Endometrium (tissue), 2 donors: ENCODE measurements at regions not wholly inside any gene's neighbourhood (a gene's known extent, or its start where the extent isn't known, plus 50 kb on each side); places are given as distances from the start of the nearest gene placed in this dataset.

Experiments used
- FAIRE-seq: peaks from 2 replicates; lab custom pipeline; 2012; peaks lifted over from hg19 to GRCh38; lab: Jason Lieb, UNC
- donor health status: control.
- donor health status: control.

GRCh38 chr6:164020142-164020541 is 605.6 kb downstream of the QKI start:
- FAIRE-seq, result no peak

GRCh38 chr6:164018133-164018532 is 603.6 kb downstream of the QKI start:
- no peak for FAIRE-seq

- no peak for FAIRE-seq
These were observed 601.5 kb downstream of the QKI start for GRCh38 chr6:164016056-164016455.

DNA sequence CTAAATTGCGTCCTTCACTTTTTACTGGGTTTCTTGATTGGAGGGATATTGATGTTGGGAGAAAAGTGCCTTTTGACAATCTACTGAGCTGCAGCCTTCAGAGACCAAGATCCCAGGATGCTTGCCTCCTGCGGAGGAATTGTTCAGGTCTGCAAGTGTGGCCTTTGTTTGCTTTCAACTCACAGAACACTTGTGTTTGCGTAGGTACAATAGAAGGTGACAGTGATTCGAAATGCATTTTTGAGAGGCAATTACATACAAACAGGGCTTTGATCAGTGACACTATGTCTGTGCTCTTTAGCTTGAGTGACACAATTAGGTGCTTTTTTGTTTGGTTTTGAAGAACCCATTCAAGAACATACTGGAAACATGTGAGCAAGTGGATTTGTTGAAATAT is 600.6 kb downstream of the QKI start:
- FAIRE-seq, result no peak

GRCh38 chr6:164014346-164015087 is 600.0 kb downstream of the QKI start:
- no peak for FAIRE-seq

- FAIRE-seq, result no peak
These were observed 599.1 kb downstream of the QKI start for GRCh38 chr6:164013480-164014208.

GRCh38 chr6:164011321-164011720 is 596.8 kb downstream of the QKI start:
- FAIRE-seq, result no peak

- FAIRE-seq, result no peak
These were observed 596.1 kb downstream of the QKI start for GRCh38 chr6:164010441-164011103.

DNA sequence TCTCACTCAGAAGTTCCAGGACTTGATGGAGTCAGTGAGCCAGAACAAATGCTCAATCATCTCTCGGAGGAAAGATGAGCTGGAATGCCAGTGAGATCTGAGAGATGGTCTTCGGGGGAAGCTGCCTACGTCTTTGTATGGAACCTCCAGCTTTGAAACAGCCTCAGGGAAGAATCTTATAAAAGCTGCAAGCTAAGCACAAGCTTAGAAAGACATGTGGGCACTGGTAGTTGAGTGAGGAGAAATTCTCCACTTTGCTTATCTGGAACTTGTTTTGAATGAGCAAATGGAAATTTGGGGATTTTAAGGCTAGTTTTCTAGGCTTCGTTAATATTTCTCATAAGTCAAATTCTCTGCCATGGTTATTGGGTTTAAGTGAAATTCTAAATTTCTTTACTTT is 594.4 kb downstream of the QKI start:
- no peak for FAIRE-seq

GRCh38 chr6:164007881-164008280 is 593.4 kb downstream of the QKI start:
- FAIRE-seq, result no peak

GRCh38 chr6:164006459-164006858 is 591.9 kb downstream of the QKI start:
- no peak for FAIRE-seq

DNA sequence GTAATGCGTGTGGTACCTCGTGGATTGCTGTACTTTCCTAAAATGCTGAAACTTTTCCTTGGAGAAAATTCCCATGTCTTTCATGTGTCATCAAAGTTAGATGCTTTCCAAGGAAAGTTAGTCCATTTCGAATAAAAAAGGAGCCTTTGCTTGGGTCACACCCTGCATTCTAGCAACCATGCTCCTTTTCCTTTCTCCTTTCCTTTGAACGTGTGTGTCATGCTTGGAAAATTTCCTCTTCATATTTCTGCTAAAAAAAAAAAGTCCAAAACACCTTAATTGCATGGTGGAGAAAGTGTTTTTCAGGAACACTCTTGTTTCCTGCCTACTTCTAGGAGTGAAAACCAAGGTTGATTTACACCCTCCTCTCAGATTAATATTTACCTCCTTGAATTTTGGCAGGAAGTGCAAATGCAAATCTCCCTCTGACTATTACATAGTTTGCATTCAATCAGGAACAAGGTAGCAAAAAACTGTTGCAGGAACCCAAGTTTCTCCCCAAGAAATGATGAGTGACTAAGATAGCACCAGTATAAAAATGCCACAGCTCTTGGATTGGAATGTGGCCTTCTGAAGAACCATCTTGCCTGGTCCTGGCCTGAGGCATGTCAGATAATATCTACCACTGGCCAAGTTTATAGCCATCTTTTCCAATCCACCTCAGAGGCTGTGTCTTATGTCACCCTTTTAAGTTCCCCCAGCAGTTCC is 590.6 kb downstream of the QKI start:
- FAIRE-seq, result no peak

DNA sequence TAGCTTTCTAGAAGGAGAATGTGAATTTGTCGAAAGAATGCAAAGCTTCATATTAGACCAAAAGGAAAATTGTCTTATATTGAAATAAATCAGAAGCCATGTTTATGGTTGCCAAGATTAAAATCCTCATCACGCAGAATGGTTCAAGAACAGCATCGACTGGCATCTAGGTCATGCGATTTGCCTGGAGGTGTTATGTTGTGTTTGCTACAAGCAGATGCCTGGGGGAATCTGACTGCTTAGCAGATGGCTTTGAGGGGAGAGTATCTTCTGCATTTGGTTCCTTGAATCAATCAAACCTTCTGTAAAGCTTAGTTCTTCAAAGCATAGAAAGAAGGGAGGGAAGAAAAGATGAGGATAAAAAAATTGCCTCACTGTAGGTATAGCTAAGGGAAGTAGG is 585.8 kb downstream of the QKI start:
- no peak for FAIRE-seq

DNA sequence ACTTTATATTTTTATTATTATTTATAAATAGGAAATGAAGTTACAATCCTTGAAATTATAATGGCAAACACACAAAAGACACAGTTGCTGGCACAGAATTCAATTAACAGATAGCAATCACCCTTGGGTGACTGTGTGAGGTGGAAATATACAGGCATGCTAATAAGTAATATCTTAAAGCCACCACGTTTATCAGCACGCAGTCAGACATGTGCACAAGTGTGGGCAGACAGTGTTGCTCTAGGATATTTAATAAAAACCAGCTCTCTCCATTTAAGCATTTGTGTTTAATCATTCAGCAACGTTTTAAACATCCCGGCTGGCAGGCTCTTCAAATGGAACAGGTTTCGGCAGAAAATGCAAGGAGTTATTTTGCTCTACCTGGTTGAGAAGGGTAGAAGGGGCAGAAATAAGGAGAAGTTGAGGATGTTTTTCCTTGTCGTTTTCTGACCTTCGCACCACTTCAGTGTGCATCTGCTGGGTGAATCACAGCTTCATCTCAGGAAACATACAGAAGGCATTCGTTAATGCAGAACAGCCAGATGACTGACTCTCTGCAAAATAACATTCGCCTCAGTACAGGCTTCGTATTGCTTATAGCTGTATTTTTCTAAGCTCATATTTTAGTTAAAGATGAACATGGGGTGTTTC is 585.1 kb downstream of the QKI start:
- FAIRE-seq, result no peak

GRCh38 chr6:163998496-163998895 is 584.0 kb downstream of the QKI start:
- no peak for FAIRE-seq

DNA sequence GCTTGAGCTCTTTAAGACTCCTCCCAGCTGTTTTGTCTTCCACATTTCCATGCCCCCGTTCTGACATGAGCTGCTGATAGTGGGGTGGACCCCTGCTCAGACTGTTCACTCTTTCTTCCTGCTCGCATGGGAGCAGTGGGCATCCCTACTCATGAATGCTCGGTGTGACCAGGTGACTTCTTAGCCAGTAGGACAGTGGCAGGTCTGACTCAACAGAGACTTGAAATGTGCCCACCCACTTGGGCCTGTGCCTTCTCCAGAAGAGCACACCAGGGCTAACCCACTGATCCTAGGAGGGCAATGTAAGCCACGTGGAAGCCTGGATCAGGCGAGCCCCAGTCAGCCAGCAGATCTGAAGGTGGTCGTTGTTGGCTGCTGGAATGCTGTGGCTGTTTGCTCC is 582.0 kb downstream of the QKI start:
- FAIRE-seq, result no peak

GRCh38 chr6:163994566-163994965 is 580.0 kb downstream of the QKI start:
- no peak for FAIRE-seq

DNA sequence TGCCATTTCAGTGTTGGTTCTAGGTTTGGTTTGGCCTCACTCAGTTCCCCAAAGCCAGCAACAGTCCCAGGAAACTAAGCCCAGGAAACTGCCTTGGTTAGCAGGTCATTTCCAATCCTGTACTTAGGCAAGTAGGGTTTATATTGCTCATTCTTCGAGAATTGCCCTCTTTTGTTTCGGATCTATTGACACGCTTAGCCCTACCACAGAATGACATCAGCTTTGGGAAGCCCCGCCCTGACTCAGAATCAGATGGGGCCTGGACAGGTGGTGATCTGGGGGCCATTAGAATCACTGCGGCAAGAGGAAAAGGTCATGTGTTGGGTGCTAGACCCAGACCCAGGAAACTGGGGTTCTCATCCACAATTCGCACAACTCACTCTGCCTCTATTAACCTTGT is 578.2 kb downstream of the QKI start:
- FAIRE-seq, result no peak

GRCh38 chr6:163992056-163992455 is 577.5 kb downstream of the QKI start:
- no peak for FAIRE-seq

- no peak for FAIRE-seq
These were observed 576.8 kb downstream of the QKI start for GRCh38 chr6:163991321-163991720.

- FAIRE-seq, result no peak
These were observed 571.8 kb downstream of the QKI start for GRCh38 chr6:163986313-163986712.

DNA sequence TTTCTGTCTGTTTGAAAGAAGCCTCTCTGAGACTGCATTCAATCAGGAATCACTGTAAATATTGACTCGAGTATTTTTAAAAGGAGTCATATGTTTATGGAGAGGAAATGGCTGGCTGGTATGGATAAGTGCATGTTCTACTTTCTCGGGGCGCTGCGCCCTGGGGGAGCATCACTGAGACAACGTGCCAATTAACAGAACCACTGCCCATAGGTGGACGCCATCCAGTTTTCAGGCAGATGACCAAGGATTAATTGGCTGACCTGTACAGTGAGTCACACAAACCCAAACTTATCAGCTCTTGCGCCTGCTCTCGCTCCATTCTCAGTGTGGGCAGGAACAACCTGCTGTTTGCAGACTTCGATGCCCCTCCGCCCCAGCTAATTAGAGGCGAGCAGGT is 571.2 kb downstream of the QKI start:
- no peak for FAIRE-seq
